GM21737 (cell line): ENCODE measurements at regions not wholly inside any gene's neighbourhood (a gene's known extent, or its start where the extent isn't known, plus 50 kb on each side); places are given as distances from the start of the nearest gene placed in this dataset.

ENCODE experiments used
- ATAC-seq: cut with Tn5 transposase; IDR thresholded peaks from one replicate; pipeline ENCODE4 v1.9.1; 2021; ENCODE audit warnings: mild to moderate bottlenecking, moderate library complexity; ENCODE audit not compliant: unreplicated experiment

- no peak for ATAC-seq
Measured at GRCh38 chr3:28726840-28727239, 378.2 kb upstream of the AZI2 start.

GRCh38 chr3:28727307-28727706 lies 378.7 kb upstream of the AZI2 start:
- ATAC-seq, result no peak

GRCh38 chr3:28738425-28738824 lies 389.8 kb upstream of the AZI2 start:
- no peak for ATAC-seq

- ATAC-seq, result no peak
Measured at GRCh38 chr3:28739647-28740046, 391.0 kb upstream of the AZI2 start.

GRCh38 chr3:28743271-28743670 lies 394.6 kb upstream of the AZI2 start:
- ATAC-seq, result no peak

- ATAC-seq, result no peak
Measured at GRCh38 chr3:28743831-28744230, 395.2 kb upstream of the AZI2 start.

- no peak for ATAC-seq
Measured at GRCh38 chr3:28745436-28745835, 396.8 kb upstream of the AZI2 start.

- no peak for ATAC-seq
Measured at GRCh38 chr3:28745916-28746617, 397.4 kb upstream of the AZI2 start.

GRCh38 chr3:28746990-28747389 lies 398.4 kb upstream of the AZI2 start:
- ATAC-seq, result no peak

- no peak for ATAC-seq
Measured at GRCh38 chr3:28751864-28752263, 403.2 kb upstream of the AZI2 start.

- ATAC-seq, result no peak
Measured at GRCh38 chr3:28752290-28752689, 403.7 kb upstream of the AZI2 start.

GRCh38 chr3:28756056-28756455 lies 407.4 kb upstream of the AZI2 start:
- ATAC-seq, result no peak

GRCh38 chr3:28758115-28758514 lies 409.5 kb upstream of the AZI2 start:
- no peak for ATAC-seq

- ATAC-seq, result no peak
Measured at GRCh38 chr3:28761375-28761774, 412.8 kb upstream of the AZI2 start.

GRCh38 chr3:28765194-28765593 lies 416.6 kb upstream of the AZI2 start:
- ATAC-seq, result no peak

GRCh38 chr3:28768439-28768838 lies 419.8 kb upstream of the AZI2 start:
- ATAC-seq, result no peak

- ATAC-seq, result no peak
Measured at GRCh38 chr3:28777806-28778475, 429.3 kb upstream of the AZI2 start.

GRCh38 chr3:28780480-28780879 lies 431.9 kb upstream of the AZI2 start:
- no peak for ATAC-seq

GRCh38 chr3:28781053-28781452 lies 432.4 kb upstream of the AZI2 start:
- no peak for ATAC-seq

- ATAC-seq, result no peak
Measured at GRCh38 chr3:28786446-28786845, 437.8 kb upstream of the AZI2 start.

- no peak for ATAC-seq
Measured at GRCh38 chr3:28788571-28788970, 439.9 kb upstream of the AZI2 start.

GRCh38 chr3:28791713-28792255 lies 443.2 kb upstream of the AZI2 start:
- no peak for ATAC-seq
